GM21786 (cell line): ENCODE measurements at regions not wholly inside any gene's neighbourhood (a gene's known extent, or its start where the extent isn't known, plus 50 kb on each side); places are given as distances from the start of the nearest gene placed in this dataset.
"Not testable (repeated sequence)": the region's sequence is repeated elsewhere in the genome, so short reads cannot be mapped to it uniquely, and the experiment has no call there.

Experiments
- ATAC-seq: cut with Tn5 transposase; IDR thresholded peaks from one replicate; pipeline ENCODE4 v1.9.1; 2021; ENCODE audit not compliant: unreplicated experiment

GRCh38 chr5:86143837-86144236 lies 473.9 kb upstream of the COX7C start:
- no peak for ATAC-seq

- no peak for ATAC-seq
Measured at GRCh38 chr5:86152988-86153560, 464.7 kb upstream of the COX7C start.

- no peak for ATAC-seq
Measured at GRCh38 chr5:86155796-86156195, 461.9 kb upstream of the COX7C start.

- ATAC-seq, result no peak
Measured at GRCh38 chr5:86170194-86170593, 447.5 kb upstream of the COX7C start.

- peak; percentile 90 for ATAC-seq
Measured at GRCh38 chr5:86175224-86175623, 442.5 kb upstream of the COX7C start.

GRCh38 chr5:86199287-86199686 lies 418.5 kb upstream of the COX7C start:
- ATAC-seq, result no peak

GRCh38 chr5:86228147-86228546 lies 389.6 kb upstream of the COX7C start:
- ATAC-seq, result no peak

- no peak for ATAC-seq
Measured at GRCh38 chr5:86232246-86232645, 385.5 kb upstream of the COX7C start.

- no peak for ATAC-seq
Measured at GRCh38 chr5:86244153-86244552, 373.6 kb upstream of the COX7C start.

- no peak for ATAC-seq
Measured at GRCh38 chr5:86257871-86258270, 359.9 kb upstream of the COX7C start.

- ATAC-seq, result not testable (repeated sequence)
Measured at GRCh38 chr5:86284400-86285190, 333.1 kb upstream of the COX7C start.

GRCh38 chr5:86287437-86287836 lies 330.3 kb upstream of the COX7C start:
- not testable (repeated sequence) for ATAC-seq

GRCh38 chr5:86289786-86290185 lies 328.0 kb upstream of the COX7C start:
- ATAC-seq, result not testable (repeated sequence)

- ATAC-seq, result not testable (repeated sequence)
Measured at GRCh38 chr5:86292811-86293210, 324.9 kb upstream of the COX7C start.

- ATAC-seq, result not testable (repeated sequence)
Measured at GRCh38 chr5:86302643-86303042, 315.1 kb upstream of the COX7C start.

- peak; percentile 65 for ATAC-seq
Measured at GRCh38 chr5:86305050-86305449, 312.7 kb upstream of the COX7C start.

- no peak for ATAC-seq
Measured at GRCh38 chr5:86314951-86315350, 302.8 kb upstream of the COX7C start.

- ATAC-seq, result no peak
Measured at GRCh38 chr5:86320266-86320665, 297.5 kb upstream of the COX7C start.

- no peak for ATAC-seq
Measured at GRCh38 chr5:86329318-86329717, 288.4 kb upstream of the COX7C start.

GRCh38 chr5:86330736-86331135 lies 287.0 kb upstream of the COX7C start:
- no peak for ATAC-seq

GRCh38 chr5:86332851-86333250 lies 284.9 kb upstream of the COX7C start:
- ATAC-seq, result no peak

- no peak for ATAC-seq
Measured at GRCh38 chr5:86337667-86338460, 279.9 kb upstream of the COX7C start.
